Smooth muscle cell of the brain vasculature (primary cell): ENCODE measurements at regions not wholly inside any gene's neighbourhood (a gene's known extent, or its start where the extent isn't known, plus 50 kb on each side); places are given as distances from the start of the nearest gene placed in this dataset.

Experiments
- DNase-seq: peaks from one replicate; pipeline ENCODE4 v3.0.0-alpha.2; 2012; ENCODE audit warnings: low read depth, low spot score

DNA sequence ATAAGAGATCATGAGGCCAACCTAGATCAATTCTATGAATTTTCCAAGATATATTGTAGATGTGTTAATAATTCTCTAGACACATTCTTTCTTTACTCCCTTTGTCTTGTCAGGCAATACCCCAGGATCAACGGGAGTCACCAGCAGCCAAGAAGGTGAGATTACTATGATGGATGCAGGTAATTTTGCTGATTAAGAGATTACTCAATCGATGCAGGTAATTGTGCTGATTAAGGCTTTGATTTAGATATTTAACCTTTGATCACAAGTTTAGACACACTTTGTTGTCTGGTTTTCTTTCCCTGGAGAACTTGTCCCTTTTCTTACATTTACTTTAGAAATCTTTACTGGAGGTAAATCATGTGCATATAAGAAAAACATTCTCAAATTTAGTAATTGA lies 134.3 kb upstream of the CNTN1 start:
- no peak for DNase-seq

DNA sequence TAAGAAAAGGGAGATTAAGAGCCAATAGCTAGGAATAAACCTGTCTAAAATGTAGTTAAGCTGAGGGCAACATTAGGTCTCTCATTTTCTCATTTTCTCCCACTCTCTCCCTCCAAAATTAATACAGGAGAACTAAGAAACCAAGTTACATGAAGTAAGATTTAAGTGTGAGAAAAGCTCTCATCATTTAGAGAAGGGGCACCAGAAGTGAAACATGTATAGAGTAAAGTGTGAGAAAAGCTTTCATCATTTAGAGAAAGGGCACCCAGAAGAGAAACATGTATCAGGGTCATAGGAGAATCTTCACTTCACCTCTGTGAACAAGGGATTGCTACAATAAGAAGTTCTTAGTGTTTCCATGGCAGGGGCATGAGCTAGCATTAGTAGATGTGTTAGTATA lies 132.4 kb upstream of the CNTN1 start:
- no peak for DNase-seq

DNA sequence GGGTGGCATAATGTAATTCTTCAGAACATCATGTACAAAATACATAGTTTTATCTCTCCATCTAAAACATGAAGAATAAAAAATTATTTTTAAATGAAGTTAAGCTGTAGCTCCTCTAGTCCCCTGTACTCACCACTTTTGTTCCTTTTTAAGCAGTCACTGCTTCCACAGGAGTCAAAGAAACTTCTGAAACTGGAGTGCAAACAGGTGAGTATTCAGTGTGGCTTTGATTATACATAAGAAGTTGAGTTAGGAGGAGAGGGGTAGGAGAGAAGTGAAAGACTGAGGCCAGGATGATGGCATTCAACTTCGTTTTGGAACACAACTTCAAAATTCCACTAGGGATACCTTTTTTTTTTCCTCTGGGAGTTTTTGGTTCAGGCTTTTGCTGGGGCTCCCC lies 131.4 kb upstream of the CNTN1 start:
- no peak for DNase-seq

DNA sequence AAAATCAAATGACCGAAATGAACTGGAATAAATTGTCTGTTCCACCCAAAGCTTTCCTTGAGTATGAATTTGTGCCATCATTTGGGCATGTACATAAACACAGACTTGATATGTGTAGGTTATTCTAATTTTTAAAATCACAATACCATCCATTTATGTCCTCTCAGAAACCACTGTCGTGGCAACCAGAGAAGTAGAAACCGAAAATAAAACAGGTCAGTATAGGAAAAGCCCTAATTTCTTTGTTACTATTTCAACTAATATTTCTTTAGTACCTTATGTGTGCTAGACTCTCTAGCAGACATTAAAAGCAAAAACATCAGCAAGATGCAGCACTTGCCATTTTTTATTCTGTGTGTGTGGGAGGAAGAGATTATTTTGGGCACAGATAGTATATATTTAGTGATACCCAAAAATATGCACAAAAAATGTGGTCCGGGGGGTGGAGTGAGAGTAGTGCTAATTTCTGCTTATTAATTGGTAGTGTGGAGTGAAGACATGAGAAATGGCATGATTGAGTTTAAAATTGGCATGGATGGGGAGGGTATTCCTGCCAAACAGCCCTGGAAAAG lies 130.8 kb upstream of the CNTN1 start:
- DNase-seq, result no peak

DNA sequence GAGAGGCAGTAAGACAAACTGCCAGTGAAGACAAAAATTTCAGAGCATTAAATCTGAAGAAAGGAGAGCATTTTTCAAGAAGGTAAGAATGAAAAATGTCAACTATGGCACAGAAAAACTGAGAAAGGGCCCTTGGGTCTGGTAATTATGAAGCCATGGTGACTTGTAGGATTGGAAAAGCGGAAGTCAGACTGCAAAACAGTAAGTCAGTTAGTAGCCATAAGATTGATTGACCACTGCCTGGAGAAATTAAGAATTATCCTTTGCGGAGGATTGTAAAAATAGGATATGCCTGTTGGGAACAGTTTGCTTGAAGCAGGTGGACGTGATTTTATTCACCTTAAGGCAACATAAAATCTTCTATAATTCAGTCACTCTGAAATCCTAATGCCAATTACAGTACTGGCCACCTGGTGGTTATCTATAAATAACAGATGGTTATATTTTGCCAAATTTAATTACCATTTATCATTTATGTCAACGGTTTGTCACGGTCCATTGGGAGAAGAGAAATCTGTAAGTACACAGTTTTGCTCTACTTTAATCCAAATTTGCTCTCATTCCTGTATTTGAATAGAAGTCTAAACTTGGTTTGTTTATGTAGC lies 127.1 kb upstream of the CNTN1 start:
- no peak for DNase-seq

DNA sequence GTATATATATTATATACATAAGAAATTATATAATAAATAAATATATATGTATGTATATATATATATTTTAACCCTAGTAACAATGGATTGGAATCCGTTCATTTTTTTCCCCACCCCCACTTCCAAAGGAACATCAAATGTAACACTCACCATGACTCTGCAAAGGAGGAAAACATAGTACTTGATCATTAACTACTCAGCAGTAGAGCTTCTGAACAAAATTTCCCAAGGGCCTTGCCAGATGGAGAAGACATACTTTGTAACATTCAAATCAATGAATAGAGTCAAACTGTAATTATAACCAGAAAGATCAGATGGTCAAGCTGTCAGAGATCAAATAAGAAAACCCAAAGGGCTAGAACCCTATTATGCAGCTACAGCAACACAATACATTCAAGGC lies 126.0 kb upstream of the CNTN1 start:
- no peak for DNase-seq

DNA sequence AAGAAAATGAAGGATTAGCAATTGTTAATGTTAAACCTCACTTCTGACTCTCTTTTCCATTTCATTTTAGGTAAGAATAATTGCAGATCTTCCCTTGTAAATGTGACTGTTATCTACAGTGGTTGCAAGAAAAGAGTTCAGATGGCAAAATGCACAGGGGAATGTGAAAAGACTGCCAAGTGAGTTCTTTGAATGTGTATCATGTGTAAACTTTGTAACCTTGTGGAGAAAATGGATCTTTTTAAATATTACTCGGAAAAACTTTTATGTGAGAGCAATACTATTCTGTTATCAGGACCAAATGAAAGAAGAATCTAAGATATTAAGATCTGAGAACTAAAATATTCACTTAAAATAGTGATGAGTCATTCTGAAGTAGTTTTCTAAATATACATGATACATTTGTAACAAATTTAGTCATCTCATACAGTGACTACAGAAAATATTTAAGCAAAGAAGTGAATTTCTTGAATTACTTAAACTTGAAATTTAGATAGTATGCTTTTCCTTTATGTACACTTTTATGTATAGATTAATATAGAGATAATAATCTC lies 122.5 kb upstream of the CNTN1 start:
- DNase-seq, result no peak

DNA sequence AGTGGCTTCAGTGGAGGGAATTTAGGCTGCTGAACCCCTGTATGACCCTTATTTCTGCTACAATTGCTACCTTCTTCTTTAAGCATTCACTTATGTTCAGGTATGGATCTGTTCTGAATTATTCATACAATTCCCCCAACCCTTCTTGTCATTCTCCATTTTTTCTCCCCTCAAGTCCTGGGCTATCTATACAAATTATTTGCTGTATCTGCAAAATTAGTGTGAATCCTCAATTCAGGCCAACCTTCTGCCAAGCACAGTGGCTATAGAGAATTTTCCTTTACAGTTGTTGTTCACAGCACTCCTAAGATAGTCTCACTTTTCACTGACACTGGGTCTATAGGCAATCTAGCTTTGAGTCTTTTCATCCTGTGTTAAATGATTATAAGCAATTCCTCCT lies 119.2 kb upstream of the CNTN1 start:
- DNase-seq, result no peak

DNA sequence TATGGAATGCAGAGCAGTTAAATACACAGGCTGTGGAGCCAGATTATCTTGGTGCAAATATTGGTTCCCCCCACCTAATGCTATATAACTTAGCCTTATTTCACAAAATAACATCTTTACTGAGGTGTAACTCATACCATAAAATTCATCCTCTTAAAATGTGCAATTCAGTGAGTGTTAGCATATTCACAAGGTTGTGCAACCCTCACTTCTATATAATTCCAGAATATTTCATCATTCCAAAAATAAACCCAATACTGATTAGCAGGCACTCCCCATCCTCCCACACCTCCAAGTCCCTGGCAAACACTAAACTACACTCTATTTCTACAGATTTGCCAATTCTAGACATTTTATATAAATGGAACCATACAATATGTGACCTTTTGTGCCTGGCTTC lies 116.3 kb upstream of the CNTN1 start:
- no peak for DNase-seq

DNA sequence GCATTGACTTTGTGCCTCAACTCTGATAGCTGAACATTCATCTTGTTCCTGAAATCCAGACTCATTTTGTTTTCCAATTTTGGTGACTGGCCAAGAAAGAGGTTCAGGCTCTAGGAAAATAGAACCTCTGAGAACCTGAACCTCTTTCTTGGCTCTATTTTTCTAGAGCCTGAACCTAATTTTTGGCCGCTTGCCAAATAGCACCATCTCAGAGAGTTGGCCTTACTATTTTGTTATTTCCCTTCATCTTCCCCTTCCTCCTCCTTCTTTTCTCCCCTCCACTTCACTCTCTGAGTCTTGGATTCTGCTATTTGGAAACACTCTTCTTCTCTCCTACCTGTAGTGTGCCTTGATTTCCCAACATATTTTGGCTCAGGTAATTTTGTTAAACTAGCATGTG lies 114.4 kb upstream of the CNTN1 start:
- DNase-seq, result no peak

GRCh38 chr12:40579687-40580086 lies 112.6 kb upstream of the CNTN1 start:
- no peak for DNase-seq

DNA sequence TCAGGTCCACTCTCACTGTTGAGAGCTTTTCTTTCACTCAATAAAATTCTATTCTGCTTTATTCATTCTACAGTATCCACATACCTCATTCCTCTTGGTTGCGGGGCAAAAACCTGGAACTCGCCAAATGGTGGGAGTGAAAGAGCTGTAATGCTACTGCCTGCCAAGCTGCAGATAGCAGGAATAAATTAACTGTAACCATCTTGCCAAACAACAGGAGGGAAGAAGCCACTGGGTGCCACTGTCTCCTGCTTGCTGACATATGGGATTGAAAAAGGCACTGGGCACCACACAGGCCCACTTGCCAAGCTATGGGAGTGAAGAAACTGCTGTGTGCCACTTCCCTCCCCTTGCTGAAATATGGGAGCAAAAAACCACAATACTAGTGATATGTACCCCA lies 111.9 kb upstream of the CNTN1 start:
- no peak for DNase-seq

- no peak for DNase-seq
Observed at GRCh38 chr12:40581889-40582288, 110.3 kb upstream of the CNTN1 start.

- DNase-seq, result no peak
Observed at GRCh38 chr12:40583743-40584142, 108.5 kb upstream of the CNTN1 start.

GRCh38 chr12:40584763-40585162 lies 107.5 kb upstream of the CNTN1 start:
- DNase-seq, result no peak

DNA sequence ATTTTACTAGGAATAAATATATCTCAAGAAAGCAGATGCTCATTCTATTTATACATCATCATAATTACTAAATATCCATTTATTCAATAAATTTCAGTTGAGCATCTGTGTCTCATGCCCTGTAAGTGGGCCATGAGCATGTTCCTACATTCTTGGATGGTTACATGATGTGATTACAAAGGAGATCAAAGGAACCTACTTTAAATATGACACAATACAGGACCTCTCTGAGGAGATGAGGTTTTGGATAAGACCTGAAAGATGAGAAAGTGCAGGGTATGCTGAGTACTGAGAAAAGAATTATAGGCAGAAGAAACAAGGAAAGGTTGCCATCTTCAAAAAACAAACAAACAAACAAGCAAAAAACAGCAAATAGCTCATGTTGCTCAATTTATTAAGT lies 105.4 kb upstream of the CNTN1 start:
- no peak for DNase-seq

- no peak for DNase-seq
Observed at GRCh38 chr12:40587421-40587820, 104.8 kb upstream of the CNTN1 start.

GRCh38 chr12:40587970-40588369 lies 104.3 kb upstream of the CNTN1 start:
- no peak for DNase-seq

GRCh38 chr12:40597133-40597532 lies 95.1 kb upstream of the CNTN1 start:
- no peak for DNase-seq

- DNase-seq, result no peak
Observed at GRCh38 chr12:40598073-40598472, 94.2 kb upstream of the CNTN1 start.

DNA sequence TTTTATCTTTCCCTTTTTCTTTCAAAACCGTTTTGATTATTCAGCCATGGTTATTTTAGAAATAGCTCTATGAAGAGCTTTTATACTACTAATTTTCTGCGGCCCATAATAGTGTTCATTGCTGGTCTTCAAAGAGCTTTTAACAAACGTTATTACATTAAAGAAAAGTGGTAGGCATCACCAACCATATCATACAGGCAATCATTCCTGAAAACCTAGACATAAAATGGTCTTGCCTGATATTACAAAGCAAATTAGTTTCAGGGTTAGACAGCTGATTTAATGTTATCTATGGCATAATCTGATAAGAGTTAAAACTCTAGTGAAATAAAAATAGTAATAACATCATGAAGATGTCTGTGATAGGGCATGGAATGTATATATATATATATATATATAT lies 89.7 kb upstream of the CNTN1 start:
- no peak for DNase-seq

DNA sequence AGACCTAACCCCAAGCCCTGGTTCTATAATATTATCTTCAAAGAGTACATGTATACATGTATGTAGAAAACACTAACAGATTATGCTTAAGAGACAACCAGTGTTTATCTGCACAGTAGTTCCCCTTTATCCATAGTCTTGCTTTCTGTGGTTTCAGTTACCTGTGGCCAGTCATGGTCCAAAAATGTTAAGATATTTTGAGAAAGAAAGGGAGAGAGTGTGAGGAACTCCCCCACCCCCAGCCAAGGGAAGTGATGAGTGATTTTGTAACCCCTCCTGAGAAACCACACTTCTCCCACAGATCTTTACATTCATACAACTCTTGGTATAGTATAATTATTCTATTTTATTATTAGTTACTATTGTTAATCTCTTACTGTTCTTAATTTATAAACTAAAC lies 77.3 kb upstream of the CNTN1 start:
- DNase-seq, result no peak

- no peak for DNase-seq
Observed at GRCh38 chr12:40615590-40615989, 76.6 kb upstream of the CNTN1 start.

GRCh38 chr12:40616383-40616915 lies 75.8 kb upstream of the CNTN1 start:
- no peak for DNase-seq
